ENCODE measurements at regions not wholly inside any gene's neighbourhood (a gene's known extent, or its start where the extent isn't known, plus 50 kb on each side); places are given as distances from the start of the nearest gene placed in this dataset.
"Not testable (repeated sequence)": the region's sequence is repeated elsewhere in the genome, so short reads cannot be mapped to it uniquely, and the experiment has no call there.

- TF ChIP-seq, protein P1, sequence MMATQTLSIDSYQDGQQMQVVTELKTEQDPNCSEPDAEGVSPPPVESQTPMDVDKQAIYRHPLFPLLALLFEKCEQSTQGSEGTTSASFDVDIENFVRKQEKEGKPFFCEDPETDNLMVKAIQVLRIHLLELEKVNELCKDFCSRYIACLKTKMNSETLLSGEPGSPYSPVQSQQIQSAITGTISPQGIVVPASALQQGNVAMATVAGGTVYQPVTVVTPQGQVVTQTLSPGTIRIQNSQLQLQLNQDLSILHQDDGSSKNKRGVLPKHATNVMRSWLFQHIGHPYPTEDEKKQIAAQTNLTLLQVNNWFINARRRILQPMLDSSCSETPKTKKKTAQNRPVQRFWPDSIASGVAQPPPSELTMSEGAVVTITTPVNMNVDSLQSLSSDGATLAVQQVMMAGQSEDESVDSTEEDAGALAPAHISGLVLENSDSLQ (IDR thresholded peaks at IDR 0.05), result not testable (repeated sequence)
- TF ChIP-seq TARDBP (IDR thresholded peaks at IDR 0.05); FOXA1 (IDR thresholded peaks at IDR 0.05); FOXM1 (IDR thresholded peaks at IDR 0.05; ENCODE audit: borderline replicate concordance); L3MBTL2 (conservative IDR thresholded peaks at IDR 0.05); SP1 (IDR thresholded peaks at IDR 0.05); ZNF384 (IDR thresholded peaks at IDR 0.05); NFRKB (IDR thresholded peaks at IDR 0.05); FOXK2 (IDR thresholded peaks at IDR 0.05); SUZ12 (IDR thresholded peaks at IDR 0.05); HDGF (IDR thresholded peaks at IDR 0.05; ENCODE audit: borderline replicate concordance); ELF4 (IDR thresholded peaks at IDR 0.05); CTBP1 (IDR thresholded peaks at IDR 0.05; ENCODE audit: borderline replicate concordance): not testable (repeated sequence)
Observed at GRCh38 chr3:102040144-102040543, 190.8 kb downstream of the NFKBIZ start.

Data from HEK293T (cell line).